ENCODE measurements at regions not wholly inside any gene's neighbourhood (a gene's known extent, or its start where the extent isn't known, plus 50 kb on each side); places are given as distances from the start of the nearest gene placed in this dataset.

- no peak for TF ChIP-seq POLR2A (IDR thresholded peaks at IDR 0.05; ENCODE audit: low read depth, low read length)
- no peak for TF ChIP-seq TAF1 (IDR thresholded peaks at IDR 0.05; ENCODE audit: low read depth, low read length)
These were observed 58.3 kb upstream of the LYST start for GRCh38 chr1:235925016-235925415.

All from GM12891 (cell line).